GM19467 (cell line): ENCODE measurements at regions not wholly inside any gene's neighbourhood (a gene's known extent, or its start where the extent isn't known, plus 50 kb on each side); places are given as distances from the start of the nearest gene placed in this dataset.
A peak's percentile ranks its signal among the peaks of the same experiment; 100 is the strongest.
"Not testable (repeated sequence)": the region's sequence is repeated elsewhere in the genome, so short reads cannot be mapped to it uniquely, and the experiment has no call there.

ENCODE experiments used
- ATAC-seq: cut with Tn5 transposase; IDR thresholded peaks from one replicate; pipeline ENCODE4 v1.9.1; 2021; ENCODE audit warnings: mild to moderate bottlenecking, moderate library complexity; ENCODE audit not compliant: unreplicated experiment

- no peak for ATAC-seq
These were observed 97.6 kb downstream of the NFKBIZ start for GRCh38 chr3:101946906-101947305.

GRCh38 chr3:101950510-101950909, 101.2 kb downstream of the NFKBIZ start:
- ATAC-seq = peak; percentile 83

- ATAC-seq = peak; percentile 20
These were observed 101.8 kb downstream of the NFKBIZ start for GRCh38 chr3:101950985-101951733.

- no peak for ATAC-seq
These were observed 105.0 kb downstream of the NFKBIZ start for GRCh38 chr3:101954361-101954760.

GRCh38 chr3:101954936-101955335, 105.6 kb downstream of the NFKBIZ start:
- ATAC-seq = no peak

GRCh38 chr3:101962055-101962454, 112.7 kb downstream of the NFKBIZ start:
- no peak for ATAC-seq

- no peak for ATAC-seq
These were observed 114.6 kb downstream of the NFKBIZ start for GRCh38 chr3:101963902-101964362.

GRCh38 chr3:101964861-101965260, 115.5 kb downstream of the NFKBIZ start:
- ATAC-seq = no peak

GRCh38 chr3:101966226-101966625, 116.9 kb downstream of the NFKBIZ start:
- no peak for ATAC-seq

GRCh38 chr3:101970212-101970611, 120.9 kb downstream of the NFKBIZ start:
- ATAC-seq = no peak

- ATAC-seq = no peak
These were observed 121.6 kb downstream of the NFKBIZ start for GRCh38 chr3:101970905-101971304.

GRCh38 chr3:101972430-101973162, 123.3 kb downstream of the NFKBIZ start:
- ATAC-seq = no peak

GRCh38 chr3:101973163-101973505, 123.8 kb downstream of the NFKBIZ start:
- no peak for ATAC-seq

GRCh38 chr3:101975415-101975814, 126.1 kb downstream of the NFKBIZ start:
- ATAC-seq = not testable (repeated sequence)

GRCh38 chr3:101976473-101976872, 127.2 kb downstream of the NFKBIZ start:
- ATAC-seq = peak; percentile 88

GRCh38 chr3:101978348-101978747, 129.0 kb downstream of the NFKBIZ start:
- ATAC-seq = no peak

- ATAC-seq = no peak
These were observed 129.7 kb downstream of the NFKBIZ start for GRCh38 chr3:101979033-101979432.

GRCh38 chr3:101984356-101984755, 135.0 kb downstream of the NFKBIZ start:
- no peak for ATAC-seq

GRCh38 chr3:101988596-101988995, 139.3 kb downstream of the NFKBIZ start:
- ATAC-seq = no peak

- ATAC-seq = no peak
These were observed 140.4 kb downstream of the NFKBIZ start for GRCh38 chr3:101989578-101990200.

GRCh38 chr3:101992863-101993262, 143.5 kb downstream of the NFKBIZ start:
- no peak for ATAC-seq

- ATAC-seq = no peak
These were observed 145.1 kb downstream of the NFKBIZ start for GRCh38 chr3:101994386-101994785.
